Activated T-helper 1 cell treated with anti-CD3 and anti-CD28 coated beads, Interleukin-12 subunit alpha, Interleukin-12 subunit beta, Interleukin-2, Interleukin-4 antibody, amounts not matched to agents 30 ng/mL and 10 ng/mL and 1 ng/mL, durations not matched to agents 14 hours and 24 hours and 36 hours (primary cell): ENCODE measurements at regions not wholly inside any gene's neighbourhood (a gene's known extent, or its start where the extent isn't known, plus 50 kb on each side); places are given as distances from the start of the nearest gene placed in this dataset.
"Not testable (repeated sequence)": the region's sequence is repeated elsewhere in the genome, so short reads cannot be mapped to it uniquely, and the experiment has no call there.

Source experiments
- DNase-seq: peaks from one replicate; pipeline ENCODE4 v3.0.0; 2021; ENCODE audit warnings: low spot score
- H3K27ac Mint-ChIP-seq: one replicate; pipeline ENCODE4 v1.8.0; 2021; ENCODE audit warnings: mild to moderate bottlenecking, mixed read lengths
- H3K27me3 Mint-ChIP-seq: one replicate; pipeline ENCODE4 v1.8.0; 2022; ENCODE audit warnings: mild to moderate bottlenecking, moderate library complexity, mixed read lengths; ENCODE audit not compliant: insufficient read depth
- H3K36me3 Mint-ChIP-seq: one replicate; pipeline ENCODE4 v1.8.0; 2021; ENCODE audit warnings: low read depth, mixed read lengths
- H3K4me1 Mint-ChIP-seq: one replicate; pipeline ENCODE4 v1.8.0; 2021; ENCODE audit warnings: low read depth, mixed read lengths
- H3K4me3 Mint-ChIP-seq: one replicate; pipeline ENCODE4 v1.8.0; 2021; ENCODE audit warnings: mild to moderate bottlenecking, moderate library complexity, mixed read lengths
- H3K9me3 Mint-ChIP-seq: one replicate; pipeline ENCODE4 v1.8.0; 2021; ENCODE audit warnings: mixed read lengths
- intact Hi-C: fragments of 100-400 bp; cut with micrococcal nuclease; formaldehyde crosslinking; loops from one replicate; pipeline ENCODE4 v1.15.1; 2024

DNA sequence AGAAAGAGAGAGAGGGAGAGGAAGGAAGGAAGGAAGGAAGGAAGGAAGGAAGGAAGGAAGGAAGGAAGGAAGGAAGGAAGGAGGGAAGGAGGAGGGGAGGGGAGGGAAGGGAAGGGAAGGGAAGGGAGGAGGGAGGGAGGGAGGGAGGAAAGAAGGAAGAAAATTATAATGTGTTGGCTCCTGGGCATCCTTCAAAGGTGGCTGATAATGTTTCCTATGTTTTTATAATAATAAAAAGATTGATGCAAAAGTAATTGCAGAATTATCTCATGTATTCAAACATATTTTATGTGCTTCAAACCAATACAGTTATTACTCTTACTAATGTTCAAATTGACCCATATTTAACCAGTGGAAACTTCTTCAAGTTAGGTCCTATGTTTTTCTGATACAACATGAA lies 260.9 kb downstream of the LNPK start:
- DNase-seq: no peak
- peaks cover 2% of the 10 kb centered on the region for H3K27me3 Mint-ChIP-seq
- no peaks in the 10 kb centered on the region for H3K9me3 Mint-ChIP-seq
- intact Hi-C loops: no loop called here
- no peak overlapping the region for H3K27ac Mint-ChIP-seq
- no peaks in the 10 kb centered on the region for H3K4me1 Mint-ChIP-seq
- H3K4me3 Mint-ChIP-seq: no peak overlapping the region
- no peaks in the 10 kb centered on the region for H3K36me3 Mint-ChIP-seq

GRCh38 chr2:175737722-175738361 lies 264.2 kb downstream of the LNPK start:
- Mint-ChIP-seq H3K27me3 (peaks cover 2% of the 10 kb centered on the region), H3K27ac (no peak overlapping the region), H3K9me3 (no peaks in the 10 kb centered on the region), H3K36me3 (no peaks in the 10 kb centered on the region), H3K4me3 (no peak overlapping the region), H3K4me1 (no peaks in the 10 kb centered on the region)
- DNase-seq: no peak
- intact Hi-C loops: no loop called here

DNA sequence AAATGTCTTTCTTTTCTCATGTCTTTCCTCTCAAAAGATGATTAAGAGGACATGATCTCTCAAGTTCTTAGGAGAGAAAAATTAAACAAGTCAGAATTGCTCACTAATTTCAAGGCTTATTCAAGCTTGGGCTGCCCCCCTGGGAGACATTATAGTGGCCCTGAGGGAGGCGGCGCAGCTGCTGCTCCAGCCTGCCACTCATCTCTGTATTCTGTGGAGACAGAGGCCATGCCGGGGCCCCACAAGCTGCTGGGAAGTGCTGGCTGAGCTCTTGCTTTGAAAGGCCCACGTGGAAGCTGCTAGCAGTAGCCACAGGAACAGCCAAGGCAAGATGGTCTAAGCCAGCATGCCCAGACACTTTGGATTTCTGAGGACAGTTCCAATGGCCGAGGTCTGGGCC lies 267.4 kb downstream of the LNPK start:
- Mint-ChIP-seq H3K27me3 (peaks cover 2% of the 10 kb centered on the region), H3K4me1 (no peaks in the 10 kb centered on the region), H3K4me3 (no peak overlapping the region), H3K9me3 (no peaks in the 10 kb centered on the region), H3K36me3 (no peaks in the 10 kb centered on the region), H3K27ac (no peak overlapping the region)
- no peak for DNase-seq
- intact Hi-C loops: no loop called here

GRCh38 chr2:175732531-175732930 lies 269.5 kb downstream of the LNPK start:
- Mint-ChIP-seq H3K36me3 (no peaks in the 10 kb centered on the region), H3K27me3 (no peaks in the 10 kb centered on the region), H3K9me3 (no peaks in the 10 kb centered on the region), H3K27ac (no peak overlapping the region), H3K4me3 (no peak overlapping the region), H3K4me1 (no peaks in the 10 kb centered on the region)
- intact Hi-C loops: no loop called here
- DNase-seq: no peak

DNA sequence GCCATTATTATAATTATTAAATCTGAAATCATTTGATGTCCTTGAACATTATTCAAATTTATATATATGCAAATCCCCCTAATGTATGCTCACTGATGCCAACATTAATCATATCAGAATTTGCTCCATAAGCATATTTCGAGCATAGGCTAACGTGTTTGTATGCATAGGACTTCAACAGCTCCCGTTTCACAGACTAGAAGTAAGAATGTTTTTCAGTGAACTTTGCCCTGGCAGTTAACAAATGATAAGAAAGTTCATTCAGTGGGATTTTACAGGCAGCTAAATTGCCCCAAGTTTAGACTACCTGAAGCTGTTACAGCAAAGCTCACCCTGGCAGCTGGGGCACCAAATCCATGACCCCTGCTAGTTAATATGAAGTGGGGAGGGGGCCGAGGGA lies 272.0 kb downstream of the LNPK start:
- Mint-ChIP-seq H3K27me3 (no peaks in the 10 kb centered on the region), H3K36me3 (no peaks in the 10 kb centered on the region), H3K4me3 (no peak overlapping the region), H3K9me3 (no peaks in the 10 kb centered on the region), H3K4me1 (no peaks in the 10 kb centered on the region), H3K27ac (no peak overlapping the region)
- DNase-seq: no peak
- intact Hi-C loops: no loop called here

DNA sequence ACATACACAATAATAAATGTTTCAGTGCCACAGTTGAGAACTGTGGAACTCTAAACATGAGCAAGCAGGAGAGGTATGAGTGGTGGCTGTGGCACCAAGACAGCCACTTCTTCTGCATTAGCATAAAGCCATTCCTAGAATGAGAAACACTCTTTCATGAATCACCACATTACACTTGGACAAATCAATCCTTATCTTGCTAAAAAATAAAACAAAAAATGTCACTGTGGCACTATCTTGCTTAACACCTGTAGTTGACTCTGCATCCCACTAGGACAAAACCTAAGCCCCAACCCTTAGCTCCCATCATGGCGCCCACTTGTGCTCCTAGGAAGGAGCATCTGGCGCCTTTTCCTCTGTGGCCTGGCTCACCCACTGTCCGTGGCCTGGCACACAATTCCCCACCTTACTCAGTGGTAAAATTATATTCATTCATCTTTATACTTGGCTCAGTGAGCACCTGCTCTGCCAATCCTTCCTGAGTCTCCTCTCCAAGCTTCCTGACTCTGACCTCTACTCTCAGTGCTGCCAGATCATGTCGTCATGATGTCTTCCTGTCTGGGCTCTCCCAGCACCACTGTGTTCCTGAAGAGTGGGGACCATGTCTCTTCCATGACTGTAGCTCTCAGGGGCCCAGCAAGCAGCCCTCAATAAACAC lies 272.9 kb downstream of the LNPK start:
- intact Hi-C loops: no loop called here
- H3K27ac Mint-ChIP-seq: no peak overlapping the region

DNA sequence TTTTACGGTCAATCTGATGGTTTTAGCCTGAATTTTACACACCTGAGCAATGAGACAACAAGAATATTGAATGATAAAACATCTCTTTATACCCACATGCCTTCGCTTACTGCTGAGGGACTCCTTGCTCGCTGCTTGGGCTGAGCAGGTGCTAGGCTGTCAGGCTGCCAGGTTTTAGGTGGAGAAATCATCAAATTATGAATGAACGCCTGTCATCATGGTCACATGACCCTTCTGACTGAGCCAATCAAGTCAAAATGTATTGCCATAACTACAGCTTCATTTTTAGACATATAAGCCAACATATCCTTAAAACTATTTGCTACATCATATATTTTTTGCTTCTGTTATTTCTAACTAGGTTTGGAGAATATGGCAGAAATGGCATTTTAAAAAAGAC lies 274.0 kb downstream of the LNPK start:
- H3K36me3 Mint-ChIP-seq: no peaks in the 10 kb centered on the region
- no peaks in the 10 kb centered on the region for H3K27me3 Mint-ChIP-seq
- H3K27ac Mint-ChIP-seq: no peak overlapping the region

More for the DNA sequence above, 272.9 kb downstream of the LNPK start:
- DNase-seq: no peak
- Mint-ChIP-seq H3K27me3 (no peaks in the 10 kb centered on the region), H3K9me3 (no peaks in the 10 kb centered on the region), H3K36me3 (no peaks in the 10 kb centered on the region), H3K4me3 (no peak overlapping the region), H3K4me1 (no peaks in the 10 kb centered on the region)

GRCh38 chr2:175726223-175726622 lies 275.8 kb downstream of the LNPK start:
- no peaks in the 10 kb centered on the region for H3K27me3 Mint-ChIP-seq
- DNase-seq: no peak
- H3K27ac Mint-ChIP-seq: no peak overlapping the region
- H3K4me3 Mint-ChIP-seq: no peak overlapping the region
- no peaks in the 10 kb centered on the region for H3K9me3 Mint-ChIP-seq
- H3K4me1 Mint-ChIP-seq: no peaks in the 10 kb centered on the region
- intact Hi-C loops: no loop called here
- no peaks in the 10 kb centered on the region for H3K36me3 Mint-ChIP-seq

More for the DNA sequence above, 274.0 kb downstream of the LNPK start:
- DNase-seq: no peak
- H3K9me3 Mint-ChIP-seq: no peaks in the 10 kb centered on the region
- intact Hi-C loops: no loop called here
- no peaks in the 10 kb centered on the region for H3K4me1 Mint-ChIP-seq
- H3K4me3 Mint-ChIP-seq: no peak overlapping the region

- Mint-ChIP-seq H3K27ac (no peak overlapping the region), H3K4me3 (no peak overlapping the region), H3K36me3 (no peaks in the 10 kb centered on the region), H3K9me3 (no peaks in the 10 kb centered on the region), H3K4me1 (no peaks in the 10 kb centered on the region), H3K27me3 (no peaks in the 10 kb centered on the region)
- DNase-seq: no peak
- intact Hi-C loops: no loop called here
Observed at GRCh38 chr2:175709248-175709647, 292.8 kb downstream of the LNPK start.

GRCh38 chr2:175707322-175707721 lies 294.7 kb downstream of the LNPK start:
- Mint-ChIP-seq H3K9me3 (no peaks in the 10 kb centered on the region), H3K27me3 (no peaks in the 10 kb centered on the region), H3K36me3 (no peaks in the 10 kb centered on the region), H3K4me3 (no peak overlapping the region), H3K27ac (no peak overlapping the region), H3K4me1 (no peaks in the 10 kb centered on the region)
- no peak for DNase-seq
- intact Hi-C loops: no loop called here

GRCh38 chr2:175704568-175704967 lies 297.5 kb downstream of the LNPK start:
- intact Hi-C loops, H3K36me3 Mint-ChIP-seq, H3K9me3 Mint-ChIP-seq, DNase-seq, H3K4me1 Mint-ChIP-seq, H3K4me3 Mint-ChIP-seq, H3K27ac Mint-ChIP-seq, H3K27me3 Mint-ChIP-seq: not testable (repeated sequence)

DNA sequence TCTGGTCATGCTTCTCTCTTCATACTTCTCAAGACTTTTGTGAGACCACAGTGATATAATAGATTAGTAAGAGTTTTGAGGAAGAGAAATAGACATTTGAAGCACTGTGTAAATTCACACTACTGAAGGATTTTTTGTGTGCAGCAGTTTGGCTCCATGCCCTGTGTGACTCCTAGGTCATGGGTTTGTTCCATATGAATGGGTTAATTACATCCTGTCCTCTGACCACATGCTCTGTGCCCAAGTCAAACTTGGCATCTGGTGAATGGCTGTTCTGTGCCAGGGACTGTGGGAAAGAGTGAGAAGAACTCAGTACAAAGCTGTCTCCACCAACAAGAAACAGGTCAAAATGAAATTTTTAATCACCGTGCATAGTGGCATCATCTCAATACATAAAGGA lies 304.0 kb downstream of the LNPK start:
- H3K4me3 Mint-ChIP-seq: no peak overlapping the region
- no peaks in the 10 kb centered on the region for H3K4me1 Mint-ChIP-seq
- H3K27ac Mint-ChIP-seq: no peak overlapping the region
- H3K36me3 Mint-ChIP-seq: no peaks in the 10 kb centered on the region
- H3K9me3 Mint-ChIP-seq: no peaks in the 10 kb centered on the region
- peaks cover 13% of the 10 kb centered on the region for H3K27me3 Mint-ChIP-seq
- intact Hi-C loops: loop anchor here (10.0 kb wide), 1 partner anchor 937 kb away; no protein-coding TSS in a partner anchor
- no peak for DNase-seq

DNA sequence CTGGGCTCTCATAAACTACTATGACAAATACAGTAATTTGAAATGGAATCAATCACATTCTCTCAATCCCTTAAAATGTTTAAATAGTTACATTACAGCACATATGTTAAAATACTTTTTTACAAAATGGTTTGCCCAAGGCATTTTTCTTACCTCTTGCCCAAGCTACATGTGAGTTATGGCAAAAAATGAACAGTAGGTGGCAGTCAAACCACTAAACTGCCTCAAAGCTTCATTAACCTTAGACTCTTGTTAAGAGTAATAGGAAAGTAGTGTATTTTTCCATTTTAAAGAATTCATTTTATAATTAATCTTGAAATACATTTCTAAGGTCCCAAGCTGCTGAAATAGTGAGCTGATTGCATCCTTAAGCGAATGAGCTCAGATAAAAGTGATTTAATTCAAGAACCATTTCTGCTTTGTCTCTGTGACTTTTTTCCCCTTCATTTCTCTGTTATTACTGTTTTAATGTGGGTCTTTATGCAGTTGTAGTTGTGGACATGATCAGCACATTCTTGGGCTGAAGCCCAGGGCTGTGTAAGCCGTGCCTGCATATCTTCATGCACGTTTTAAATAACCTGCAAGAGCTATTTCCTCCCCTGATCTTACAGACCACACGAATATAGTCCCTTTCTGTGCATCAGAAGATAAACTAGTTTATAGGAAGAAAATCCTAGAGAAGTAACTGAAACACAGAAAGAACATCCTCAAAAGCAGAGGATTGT lies 311.8 kb downstream of the LNPK start:
- Mint-ChIP-seq H3K4me1 (no peaks in the 10 kb centered on the region), H3K4me3 (no peak overlapping the region), H3K27me3 (peaks cover 7% of the 10 kb centered on the region), H3K27ac (no peak overlapping the region), H3K36me3 (no peaks in the 10 kb centered on the region), H3K9me3 (no peaks in the 10 kb centered on the region)
- intact Hi-C loops: loop anchor here (1.0 to 10.0 kb wide), 3 partner anchors 324 to 945 kb away; no protein-coding TSS in a partner anchor
- peak; percentile 9 for DNase-seq
